ENCODE measurements at regions not wholly inside any gene's neighbourhood (a gene's known extent, or its start where the extent isn't known, plus 50 kb on each side); places are given as distances from the start of the nearest gene placed in this dataset.
"Not testable (repeated sequence)": the region's sequence is repeated elsewhere in the genome, so short reads cannot be mapped to it uniquely, and the experiment has no call there.

DNA sequence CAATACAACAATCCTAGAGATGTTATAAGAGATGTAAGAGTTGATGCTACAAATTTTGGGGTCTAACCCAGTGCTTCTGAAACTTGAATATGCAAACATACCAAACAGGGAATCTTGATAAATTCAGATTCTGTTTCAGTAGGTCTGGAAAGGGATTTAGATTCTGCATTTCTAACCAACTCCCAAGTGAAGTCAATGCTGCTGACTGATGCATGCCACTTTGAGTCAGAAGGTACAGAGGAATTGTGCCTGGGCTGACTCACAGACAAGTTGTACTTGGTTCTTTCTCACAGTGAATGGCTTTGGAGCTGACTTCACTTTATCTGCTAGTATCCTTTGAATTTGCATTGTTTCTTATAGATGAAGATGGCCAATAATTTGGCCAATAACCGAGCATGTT, 973.9 kb downstream of the PRIM2 start:
- TF ChIP-seq, protein P1, sequence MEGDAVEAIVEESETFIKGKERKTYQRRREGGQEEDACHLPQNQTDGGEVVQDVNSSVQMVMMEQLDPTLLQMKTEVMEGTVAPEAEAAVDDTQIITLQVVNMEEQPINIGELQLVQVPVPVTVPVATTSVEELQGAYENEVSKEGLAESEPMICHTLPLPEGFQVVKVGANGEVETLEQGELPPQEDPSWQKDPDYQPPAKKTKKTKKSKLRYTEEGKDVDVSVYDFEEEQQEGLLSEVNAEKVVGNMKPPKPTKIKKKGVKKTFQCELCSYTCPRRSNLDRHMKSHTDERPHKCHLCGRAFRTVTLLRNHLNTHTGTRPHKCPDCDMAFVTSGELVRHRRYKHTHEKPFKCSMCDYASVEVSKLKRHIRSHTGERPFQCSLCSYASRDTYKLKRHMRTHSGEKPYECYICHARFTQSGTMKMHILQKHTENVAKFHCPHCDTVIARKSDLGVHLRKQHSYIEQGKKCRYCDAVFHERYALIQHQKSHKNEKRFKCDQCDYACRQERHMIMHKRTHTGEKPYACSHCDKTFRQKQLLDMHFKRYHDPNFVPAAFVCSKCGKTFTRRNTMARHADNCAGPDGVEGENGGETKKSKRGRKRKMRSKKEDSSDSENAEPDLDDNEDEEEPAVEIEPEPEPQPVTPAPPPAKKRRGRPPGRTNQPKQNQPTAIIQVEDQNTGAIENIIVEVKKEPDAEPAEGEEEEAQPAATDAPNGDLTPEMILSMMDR (IDR thresholded peaks at IDR 0.05) = not testable (repeated sequence)
- not testable (repeated sequence) for TF ChIP-seq POLR2A (IDR thresholded peaks at IDR 0.05)
